CD4-positive, CD25-positive, alpha-beta regulatory T cell (primary cell): ENCODE measurements at regions not wholly inside any gene's neighbourhood (a gene's known extent, or its start where the extent isn't known, plus 50 kb on each side); places are given as distances from the start of the nearest gene placed in this dataset.

Experiments
- ATAC-seq, 2 donors: fragments of 150-1000 bp; cut with Tn5 transposase; one replicate each; pipeline ENCODE4 v1.10.0; 2021; ENCODE audit warnings: low read depth in 2 of 2, moderate number of reproducible peaks in 2 of 2, moderate library complexity in 1 of 2
- DNase-seq, 3 donors: peaks; one replicate each; pipeline versions ENCODE4 v3.0.0 to v3.0.0-alpha.2; 2012 to 2022; ENCODE audit warnings: mixed read lengths in 1 of 3
- H3K27ac ChIP-seq: one replicate; pipeline ENCODE4 v1.7.0; 2013; ENCODE audit warnings: mild to moderate bottlenecking, low read length; ENCODE audit not compliant: insufficient read depth, poor library complexity, severe bottlenecking
- H3K27me3 ChIP-seq: one replicate; pipeline ENCODE4 v1.7.0; 2013; ENCODE audit warnings: low read length; ENCODE audit not compliant: control insufficient read depth, insufficient read depth
- H3K36me3 ChIP-seq: one replicate; pipeline ENCODE4 v1.7.0; 2013; ENCODE audit warnings: mild to moderate bottlenecking, low read length, moderate library complexity; ENCODE audit not compliant: control insufficient read depth, insufficient read depth
- H3K4me1 ChIP-seq: 2 replicates; pipeline ENCODE4 v1.7.0; 2013; ENCODE audit warnings: mild to moderate bottlenecking, low read length; ENCODE audit not compliant: insufficient read depth, control insufficient read depth, poor library complexity, severe bottlenecking
- H3K4me3 ChIP-seq: one replicate; pipeline ENCODE4 v1.7.0; 2013; ENCODE audit warnings: low read depth, mild to moderate bottlenecking, low read length, moderate library complexity
- H3K9me3 ChIP-seq, 2 experiments: 1 replicate in 1 of 2; 2 replicates in 1 of 2; pipeline ENCODE4 v1.7.0; 2013; ENCODE audit warnings: low read length in 2 of 2, mild to moderate bottlenecking in 1 of 2, moderate library complexity in 1 of 2; ENCODE audit not compliant: control insufficient read depth in 2 of 2
- H3K27ac Mint-ChIP-seq, 3 donors: one replicate each; pipeline ENCODE4 v1.8.0; 2020 to 2022; ENCODE audit warnings: mild to moderate bottlenecking in 3 of 3, mixed read lengths in 3 of 3, moderate library complexity in 2 of 3
- H3K27me3 Mint-ChIP-seq: one replicate; pipeline ENCODE4 v1.8.0; 2022; ENCODE audit warnings: mild to moderate bottlenecking, mixed read lengths
- H3K36me3 Mint-ChIP-seq: one replicate; pipeline ENCODE4 v1.8.0; 2020; ENCODE audit warnings: mixed read lengths
- H3K4me1 Mint-ChIP-seq, 4 donors: one replicate each; pipeline ENCODE4 v1.8.0; 2020 to 2022; ENCODE audit warnings: mixed read lengths in 4 of 4, mild to moderate bottlenecking in 1 of 4
- H3K4me3 Mint-ChIP-seq, 4 donors: one replicate each; pipeline ENCODE4 v1.8.0; 2020 to 2022; ENCODE audit warnings: mild to moderate bottlenecking in 4 of 4, mixed read lengths in 4 of 4, moderate library complexity in 3 of 4
- H3K9me3 Mint-ChIP-seq, 7 donors: one replicate each; pipeline ENCODE4 v1.8.0; 2020 to 2022; ENCODE audit warnings: mixed read lengths in 7 of 7, mild to moderate bottlenecking in 3 of 7, moderate library complexity in 2 of 7

DNA sequence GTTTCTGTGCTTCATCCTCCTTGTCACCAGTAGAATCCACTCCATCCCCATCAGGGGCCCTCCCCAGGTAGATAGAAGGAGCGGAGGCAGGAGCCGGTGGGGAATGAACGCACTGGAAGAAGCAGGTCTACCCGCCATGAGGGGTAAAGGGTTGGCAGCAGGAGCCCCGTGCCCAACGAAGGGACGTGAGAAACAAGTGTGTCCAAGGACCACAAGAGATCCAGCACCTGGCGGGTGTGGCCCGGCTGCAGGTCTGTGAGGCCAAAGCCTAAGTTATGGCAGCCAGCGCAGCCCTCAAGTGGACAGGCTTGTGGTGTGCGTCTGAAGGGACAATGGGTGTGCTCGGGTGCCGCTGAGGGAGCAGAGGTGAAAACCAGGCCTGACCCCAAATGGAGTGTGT, 94.3 kb downstream of the IRX2 start:
- no peaks in the 10 kb centered on the region for H3K4me1 Mint-ChIP-seq
- H3K4me3 ChIP-seq: no peak overlapping the region
- H3K36me3 Mint-ChIP-seq: no peaks in the 10 kb centered on the region
- DNase-seq (no peak), ATAC-seq (no peak)
- no peaks in the 10 kb centered on the region for H3K27me3 Mint-ChIP-seq
- no peak overlapping the region for H3K4me3 Mint-ChIP-seq
- H3K4me1 ChIP-seq: no peaks in the 10 kb centered on the region
- no peaks in the 10 kb centered on the region for H3K27me3 ChIP-seq
- peaks cover 0 to 4% (median 0%) of the 10 kb centered on the region in 7 donors for H3K9me3 Mint-ChIP-seq
- H3K27ac ChIP-seq: no peak overlapping the region
- H3K36me3 ChIP-seq: no peaks in the 10 kb centered on the region
- H3K27ac Mint-ChIP-seq: no peak overlapping the region
- no peaks in the 10 kb centered on the region for H3K9me3 ChIP-seq

GRCh38 chr5:2656206-2656605, 95.3 kb downstream of the IRX2 start:
- Mint-ChIP-seq H3K27me3 (no peaks in the 10 kb centered on the region), H3K9me3 (peaks cover 0 to 4% (median 0%) of the 10 kb centered on the region in 7 donors), H3K27ac (no peak overlapping the region), H3K4me3 (no peak overlapping the region), H3K36me3 (no peaks in the 10 kb centered on the region), H3K4me1 (no peaks in the 10 kb centered on the region)
- H3K27me3 ChIP-seq: no peaks in the 10 kb centered on the region
- H3K9me3 ChIP-seq: no peaks in the 10 kb centered on the region
- H3K36me3 ChIP-seq: no peaks in the 10 kb centered on the region
- no peak overlapping the region for H3K27ac ChIP-seq
- H3K4me3 ChIP-seq: no peak overlapping the region
- H3K4me1 ChIP-seq: no peaks in the 10 kb centered on the region
- DNase-seq (no peak), ATAC-seq (no peak)

GRCh38 chr5:2653991-2654390, 97.5 kb downstream of the IRX2 start:
- DNase-seq (no peak), ATAC-seq (no peak)
- Histone ChIP-seq H3K4me3 (no peak overlapping the region), H3K27ac (no peak overlapping the region), H3K4me1 (no peaks in the 10 kb centered on the region), H3K36me3 (no peaks in the 10 kb centered on the region), H3K27me3 (no peaks in the 10 kb centered on the region), H3K9me3 (no peaks in the 10 kb centered on the region)
- H3K27me3 Mint-ChIP-seq: no peaks in the 10 kb centered on the region
- H3K9me3 Mint-ChIP-seq: peaks cover 0 to 5% (median 2%) of the 10 kb centered on the region in 7 donors
- H3K4me1 Mint-ChIP-seq: no peaks in the 10 kb centered on the region
- no peak overlapping the region for H3K27ac Mint-ChIP-seq
- no peak overlapping the region for H3K4me3 Mint-ChIP-seq
- no peaks in the 10 kb centered on the region for H3K36me3 Mint-ChIP-seq

GRCh38 chr5:2651116-2651515, 100.4 kb downstream of the IRX2 start:
- no peak overlapping the region for H3K27ac Mint-ChIP-seq

DNA sequence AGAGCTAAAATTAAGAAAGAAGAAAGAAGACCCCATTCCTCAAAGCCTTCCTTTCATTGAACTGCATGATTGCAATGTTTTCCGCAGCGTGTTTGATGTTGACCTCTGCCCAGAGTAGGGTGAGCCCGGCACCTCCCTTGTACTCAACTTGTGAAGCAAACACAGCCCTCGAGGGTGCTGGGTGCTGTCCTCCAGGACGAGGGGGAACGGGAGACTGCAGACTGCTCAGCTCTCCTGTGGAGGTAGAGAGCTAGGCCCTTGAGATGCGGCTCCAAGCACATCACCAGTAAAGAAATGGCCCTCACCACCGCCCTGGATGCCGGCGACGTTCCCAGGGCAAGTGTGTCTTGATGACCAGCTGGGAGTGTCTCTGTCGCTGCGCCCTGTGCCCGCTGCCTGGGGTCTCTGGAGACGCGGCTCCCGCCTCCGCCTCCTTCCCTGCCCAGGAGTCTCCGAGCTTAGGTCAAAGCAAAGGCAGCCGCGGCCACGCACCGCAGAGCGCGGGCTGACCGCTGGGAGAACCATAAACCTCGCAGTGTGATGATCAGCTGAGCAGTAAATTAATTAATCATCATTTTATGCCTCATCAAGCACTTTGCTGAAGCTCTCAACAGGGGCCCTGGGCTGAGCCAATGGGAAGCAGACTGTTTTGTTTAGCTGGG, 108.7 kb downstream of the IRX2 start:
- Mint-ChIP-seq H3K9me3 (peaks cover 0 to 4% (median 0%) of the 10 kb centered on the region in 7 donors), H3K4me1 (no peaks in the 10 kb centered on the region), H3K27ac (no peak overlapping the region), H3K36me3 (no peaks in the 10 kb centered on the region), H3K4me3 (no peak overlapping the region), H3K27me3 (no peaks in the 10 kb centered on the region)
- Histone ChIP-seq H3K9me3 (peaks cover 0 to 1% of the 10 kb centered on the region in 2 experiments), H3K4me3 (no peak overlapping the region), H3K27ac (no peak overlapping the region), H3K27me3 (no peaks in the 10 kb centered on the region), H3K4me1 (no peaks in the 10 kb centered on the region), H3K36me3 (no peaks in the 10 kb centered on the region)
- DNase-seq (no peak), ATAC-seq (no peak)

More at GRCh38 chr5:2651116-2651515, 100.4 kb downstream of the IRX2 start:
- no peak for ATAC-seq
- Histone ChIP-seq H3K27ac (no peak overlapping the region), H3K9me3 (no peaks in the 10 kb centered on the region), H3K4me3 (no peak overlapping the region), H3K4me1 (no peaks in the 10 kb centered on the region), H3K36me3 (no peaks in the 10 kb centered on the region), H3K27me3 (no peaks in the 10 kb centered on the region)
- peaks cover 0 to 5% (median 0%) of the 10 kb centered on the region in 7 donors for H3K9me3 Mint-ChIP-seq
- no peaks in the 10 kb centered on the region for H3K4me1 Mint-ChIP-seq
- no peak overlapping the region for H3K4me3 Mint-ChIP-seq
- no peaks in the 10 kb centered on the region for H3K27me3 Mint-ChIP-seq
- DNase-seq: no peak
- no peaks in the 10 kb centered on the region for H3K36me3 Mint-ChIP-seq

DNA sequence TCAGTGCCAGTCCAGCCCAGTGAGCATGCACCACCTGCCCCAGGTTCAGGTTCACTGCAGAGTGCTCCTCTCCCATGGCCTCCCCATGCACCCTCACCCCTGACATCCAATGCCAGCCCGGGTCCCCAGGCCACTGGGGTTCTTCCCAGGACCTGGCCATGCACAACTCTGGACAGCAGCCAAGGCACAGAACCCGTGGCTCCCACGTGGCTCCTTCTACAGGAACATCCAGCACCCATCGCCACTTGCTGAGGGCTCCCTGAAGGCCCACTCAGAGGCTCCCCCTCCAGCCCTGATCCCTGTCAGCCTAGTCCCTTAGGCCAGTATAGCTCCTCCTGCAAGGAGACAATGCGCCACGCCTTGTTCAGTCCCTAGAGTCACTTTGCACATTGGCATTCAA, 110.8 kb downstream of the IRX2 start:
- Histone ChIP-seq H3K4me3 (no peak overlapping the region), H3K36me3 (no peaks in the 10 kb centered on the region), H3K27me3 (no peaks in the 10 kb centered on the region), H3K27ac (no peak overlapping the region), H3K4me1 (no peaks in the 10 kb centered on the region), H3K9me3 (peaks cover 0 to 1% of the 10 kb centered on the region in 2 experiments)
- no peak overlapping the region for H3K4me3 Mint-ChIP-seq
- DNase-seq: no peak
- no peaks in the 10 kb centered on the region for H3K36me3 Mint-ChIP-seq
- no peak for ATAC-seq
- H3K27me3 Mint-ChIP-seq: no peaks in the 10 kb centered on the region
- no peaks in the 10 kb centered on the region for H3K4me1 Mint-ChIP-seq
- H3K27ac Mint-ChIP-seq: no peak overlapping the region
- peaks cover 0 to 4% (median 0%) of the 10 kb centered on the region in 7 donors for H3K9me3 Mint-ChIP-seq

DNA sequence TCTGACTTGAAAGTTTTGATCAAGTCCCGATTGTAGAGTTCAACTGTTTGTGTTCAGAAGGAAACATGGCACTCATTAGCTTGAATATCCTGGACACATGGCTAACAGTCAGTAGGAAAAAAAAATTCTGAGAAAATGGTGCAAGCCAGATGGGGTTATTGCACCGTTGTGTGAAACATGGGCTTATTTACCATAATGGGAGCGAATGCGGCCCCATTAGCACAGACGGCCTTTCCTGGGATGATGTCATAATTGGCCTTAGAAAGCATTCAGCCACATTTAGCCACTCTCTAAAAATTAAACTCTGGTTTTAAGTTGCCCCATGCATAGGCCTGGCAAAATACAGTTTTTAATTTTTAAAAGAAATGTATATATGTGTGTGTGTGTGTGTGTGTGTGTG, 112.1 kb downstream of the IRX2 start:
- H3K9me3 ChIP-seq: peaks cover 0 to 1% of the 10 kb centered on the region in 2 experiments
- no peak overlapping the region for H3K4me3 Mint-ChIP-seq
- no peaks in the 10 kb centered on the region for H3K27me3 ChIP-seq
- no peaks in the 10 kb centered on the region for H3K4me1 ChIP-seq
- no peak overlapping the region for H3K27ac Mint-ChIP-seq
- no peaks in the 10 kb centered on the region for H3K36me3 ChIP-seq
- no peak overlapping the region for H3K4me3 ChIP-seq
- DNase-seq: no peak
- no peaks in the 10 kb centered on the region for H3K4me1 Mint-ChIP-seq
- no peak overlapping the region for H3K27ac ChIP-seq
- ATAC-seq: no peak
- H3K9me3 Mint-ChIP-seq: peaks cover 0 to 4% (median 0%) of the 10 kb centered on the region in 7 donors
- H3K27me3 Mint-ChIP-seq: no peaks in the 10 kb centered on the region
- no peaks in the 10 kb centered on the region for H3K36me3 Mint-ChIP-seq

DNA sequence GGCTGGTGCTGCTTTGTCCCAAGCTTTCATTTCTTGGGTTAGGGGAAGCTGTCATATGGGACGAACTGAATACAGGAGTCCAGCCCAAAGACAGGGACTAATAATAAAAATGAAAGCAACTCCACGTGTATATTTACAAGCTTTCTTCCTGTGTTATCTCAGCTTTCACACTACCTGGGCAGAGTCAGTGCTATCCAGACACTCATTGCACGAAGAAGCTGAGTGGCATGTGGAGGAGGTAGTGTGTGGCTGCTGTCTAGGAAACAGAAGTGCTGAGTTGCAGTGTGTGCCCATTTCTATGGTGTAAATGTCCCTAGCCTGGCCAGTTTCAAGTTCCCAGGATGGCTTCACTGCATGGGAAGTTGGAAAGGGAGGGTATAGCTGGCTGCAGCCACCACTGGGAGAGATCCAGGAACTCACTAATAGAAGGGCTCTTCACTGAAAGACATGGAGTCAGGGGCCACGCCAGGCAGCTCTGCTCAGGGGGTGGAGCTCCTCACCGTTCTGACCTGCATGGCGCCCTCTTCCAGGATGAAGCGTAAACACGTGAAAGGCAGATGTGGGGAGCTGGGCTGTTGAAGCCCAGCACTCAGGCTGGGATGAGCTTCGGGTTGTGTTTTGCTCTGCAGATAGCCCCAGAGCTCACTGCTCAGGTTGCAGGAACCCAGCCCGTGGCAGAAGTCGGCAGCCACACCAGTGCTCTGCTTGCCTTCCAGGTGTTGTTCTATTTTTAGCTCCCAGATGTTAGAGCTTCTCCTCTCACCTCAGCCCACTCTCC, 116.9 kb downstream of the IRX2 start:
- H3K4me3 ChIP-seq: no peak overlapping the region
- no peaks in the 10 kb centered on the region for H3K4me1 Mint-ChIP-seq
- no peaks in the 10 kb centered on the region for H3K9me3 ChIP-seq
- DNase-seq: no peak
- no peaks in the 10 kb centered on the region for H3K27me3 Mint-ChIP-seq
- no peak for ATAC-seq
- H3K27ac ChIP-seq: no peak overlapping the region
- H3K36me3 ChIP-seq: no peaks in the 10 kb centered on the region
- H3K9me3 Mint-ChIP-seq: peaks cover 0 to 4% (median 0%) of the 10 kb centered on the region in 7 donors
- no peak overlapping the region for H3K4me3 Mint-ChIP-seq
- H3K36me3 Mint-ChIP-seq: no peaks in the 10 kb centered on the region
- H3K27me3 ChIP-seq: no peaks in the 10 kb centered on the region
- H3K4me1 ChIP-seq: no peaks in the 10 kb centered on the region
- H3K27ac Mint-ChIP-seq: no peak overlapping the region
